ENCODE measurements at regions not wholly inside any gene's neighbourhood (a gene's known extent, or its start where the extent isn't known, plus 50 kb on each side); places are given as distances from the start of the nearest gene placed in this dataset.
"Not testable (repeated sequence)": the region's sequence is repeated elsewhere in the genome, so short reads cannot be mapped to it uniquely, and the experiment has no call there.

- Histone ChIP-seq H3K27me3 (ENCODE audit: low read length) (no peaks in the 10 kb centered on the region), H3K4me2 (ENCODE audit: low read depth, low read length, poor library complexity, severe bottlenecking) (no peak overlapping the region), H3K9me3 (ENCODE audit: low read length) (peaks cover 8% of the 10 kb centered on the region; the same call in 1 of the 2 replicates), H3K27ac (ENCODE audit: low read length) (no peak overlapping the region), H3K4me3 (ENCODE audit: low read length) (no peak overlapping the region), H3K9me2 (replicated peaks; ENCODE audit: insufficient read depth, low read length) (no peaks in the 10 kb centered on the region), H2AFZ (ENCODE audit: low read length) (no peak overlapping the region), H3K79me2 (ENCODE audit: low read length) (no peaks in the 10 kb centered on the region), H3K4me1 (ENCODE audit: low read length) (no peaks in the 10 kb centered on the region), H3K9ac (ENCODE audit: low read length) (no peak overlapping the region), H4K20me1 (ENCODE audit: insufficient read depth, low read depth, low read length) (no peaks in the 10 kb centered on the region), H3K36me3 (ENCODE audit: insufficient read depth, low read length) (no peaks in the 10 kb centered on the region)
- no peak for DNase-seq
Measured at GRCh38 chr12:73841963-73842362, 695.7 kb upstream of the ATXN7L3B start.

GRCh38 chr12:73863546-73863945, 674.1 kb upstream of the ATXN7L3B start:
- no peaks in the 10 kb centered on the region; the same call in none of the 2 replicates for H3K9me3 ChIP-seq (ENCODE audit: low read length)
- no peaks in the 10 kb centered on the region for H3K9me2 ChIP-seq (replicated peaks; ENCODE audit: insufficient read depth, low read length)
- DNase-seq: no peak
- no peak overlapping the region for H3K4me3 ChIP-seq (ENCODE audit: low read length)
- H2AFZ ChIP-seq (ENCODE audit: low read length): no peak overlapping the region
- no peaks in the 10 kb centered on the region for H3K4me1 ChIP-seq (ENCODE audit: low read length)
- no peak overlapping the region for H3K27ac ChIP-seq (ENCODE audit: low read length)
- no peaks in the 10 kb centered on the region for H3K36me3 ChIP-seq (ENCODE audit: insufficient read depth, low read length)
- no peak overlapping the region for H3K9ac ChIP-seq (ENCODE audit: low read length)
- no peaks in the 10 kb centered on the region for H3K27me3 ChIP-seq (ENCODE audit: low read length)
- H4K20me1 ChIP-seq (ENCODE audit: insufficient read depth, low read depth, low read length): no peaks in the 10 kb centered on the region
- H3K4me2 ChIP-seq (ENCODE audit: low read depth, low read length, poor library complexity, severe bottlenecking): no peak overlapping the region
- H3K79me2 ChIP-seq (ENCODE audit: low read length): no peaks in the 10 kb centered on the region

GRCh38 chr12:73867147-73867546, 670.5 kb upstream of the ATXN7L3B start:
- H3K27ac ChIP-seq (ENCODE audit: low read length): no peak overlapping the region
- no peak for DNase-seq
- no peak overlapping the region for H2AFZ ChIP-seq (ENCODE audit: low read length)

GRCh38 chr12:73877291-73877690, 660.3 kb upstream of the ATXN7L3B start:
- not testable (repeated sequence) for H3K4me1 ChIP-seq (ENCODE audit: low read length); H3K27ac ChIP-seq (ENCODE audit: low read length); H3K27me3 ChIP-seq (ENCODE audit: low read length); H3K4me3 ChIP-seq (ENCODE audit: low read length); H3K79me2 ChIP-seq (ENCODE audit: low read length); H4K20me1 ChIP-seq (ENCODE audit: insufficient read depth, low read depth, low read length); DNase-seq; H3K9me3 ChIP-seq (ENCODE audit: low read length); H2AFZ ChIP-seq (ENCODE audit: low read length); H3K4me2 ChIP-seq (ENCODE audit: low read depth, low read length, poor library complexity, severe bottlenecking); H3K36me3 ChIP-seq (ENCODE audit: insufficient read depth, low read length); H3K9me2 ChIP-seq (replicated peaks; ENCODE audit: insufficient read depth, low read length); H3K9ac ChIP-seq (ENCODE audit: low read length)

More at GRCh38 chr12:73867147-73867546, 670.5 kb upstream of the ATXN7L3B start:
- Histone ChIP-seq H3K79me2 (ENCODE audit: low read length) (no peaks in the 10 kb centered on the region), H3K27me3 (ENCODE audit: low read length) (no peaks in the 10 kb centered on the region), H4K20me1 (ENCODE audit: insufficient read depth, low read depth, low read length) (no peaks in the 10 kb centered on the region), H3K9me3 (ENCODE audit: low read length) (no peaks in the 10 kb centered on the region), H3K9ac (ENCODE audit: low read length) (no peak overlapping the region), H3K9me2 (replicated peaks; ENCODE audit: insufficient read depth, low read length) (no peaks in the 10 kb centered on the region), H3K36me3 (ENCODE audit: insufficient read depth, low read length) (no peaks in the 10 kb centered on the region), H3K4me3 (ENCODE audit: low read length) (no peak overlapping the region), H3K4me2 (ENCODE audit: low read depth, low read length, poor library complexity, severe bottlenecking) (no peak overlapping the region), H3K4me1 (ENCODE audit: low read length) (no peaks in the 10 kb centered on the region)

- H3K27ac ChIP-seq (ENCODE audit: low read length): no peak overlapping the region
- no peak overlapping the region for H3K4me3 ChIP-seq (ENCODE audit: low read length)
- no peaks in the 10 kb centered on the region for H3K36me3 ChIP-seq (ENCODE audit: insufficient read depth, low read length)
- no peaks in the 10 kb centered on the region for H3K4me1 ChIP-seq (ENCODE audit: low read length)
- no peak overlapping the region for H3K4me2 ChIP-seq (ENCODE audit: low read depth, low read length, poor library complexity, severe bottlenecking)
- no peak overlapping the region for H2AFZ ChIP-seq (ENCODE audit: low read length)
- H3K9me2 ChIP-seq (replicated peaks; ENCODE audit: insufficient read depth, low read length): no peaks in the 10 kb centered on the region
- H3K9me3 ChIP-seq (ENCODE audit: low read length): no peaks in the 10 kb centered on the region; the same call in 1 of the 2 replicates
- no peaks in the 10 kb centered on the region for H4K20me1 ChIP-seq (ENCODE audit: insufficient read depth, low read depth, low read length)
- no peaks in the 10 kb centered on the region for H3K27me3 ChIP-seq (ENCODE audit: low read length)
- no peaks in the 10 kb centered on the region for H3K79me2 ChIP-seq (ENCODE audit: low read length)
- no peak for DNase-seq
- H3K9ac ChIP-seq (ENCODE audit: low read length): no peak overlapping the region
Measured at GRCh38 chr12:73892201-73892600, 645.4 kb upstream of the ATXN7L3B start.

GRCh38 chr12:73898645-73899044, 639.0 kb upstream of the ATXN7L3B start:
- Histone ChIP-seq H3K36me3 (ENCODE audit: insufficient read depth, low read length) (no peaks in the 10 kb centered on the region), H3K9me3 (ENCODE audit: low read length) (no peaks in the 10 kb centered on the region; the same call in 1 of the 2 replicates), H3K27ac (ENCODE audit: low read length) (no peak overlapping the region), H3K4me3 (ENCODE audit: low read length) (no peak overlapping the region), H3K4me2 (ENCODE audit: low read depth, low read length, poor library complexity, severe bottlenecking) (no peak overlapping the region), H3K4me1 (ENCODE audit: low read length) (no peaks in the 10 kb centered on the region), H3K79me2 (ENCODE audit: low read length) (no peaks in the 10 kb centered on the region), H3K27me3 (ENCODE audit: low read length) (no peaks in the 10 kb centered on the region), H2AFZ (ENCODE audit: low read length) (no peak overlapping the region), H3K9ac (ENCODE audit: low read length) (no peak overlapping the region), H4K20me1 (ENCODE audit: insufficient read depth, low read depth, low read length) (no peaks in the 10 kb centered on the region), H3K9me2 (replicated peaks; ENCODE audit: insufficient read depth, low read length) (no peaks in the 10 kb centered on the region)
- DNase-seq: no peak

- no peaks in the 10 kb centered on the region for H4K20me1 ChIP-seq (ENCODE audit: insufficient read depth, low read depth, low read length)
- no peaks in the 10 kb centered on the region for H3K79me2 ChIP-seq (ENCODE audit: low read length)
- no peaks in the 10 kb centered on the region for H3K27me3 ChIP-seq (ENCODE audit: low read length)
- DNase-seq: no peak
- H3K36me3 ChIP-seq (ENCODE audit: insufficient read depth, low read length): no peaks in the 10 kb centered on the region
- H3K4me1 ChIP-seq (ENCODE audit: low read length): no peaks in the 10 kb centered on the region
- H3K9me3 ChIP-seq (ENCODE audit: low read length): no peaks in the 10 kb centered on the region; the same call in 1 of the 2 replicates
- no peak overlapping the region for H2AFZ ChIP-seq (ENCODE audit: low read length)
- H3K27ac ChIP-seq (ENCODE audit: low read length): no peak overlapping the region
- H3K4me2 ChIP-seq (ENCODE audit: low read depth, low read length, poor library complexity, severe bottlenecking): no peak overlapping the region
- no peak overlapping the region for H3K9ac ChIP-seq (ENCODE audit: low read length)
- H3K4me3 ChIP-seq (ENCODE audit: low read length): no peak overlapping the region
- no peaks in the 10 kb centered on the region for H3K9me2 ChIP-seq (replicated peaks; ENCODE audit: insufficient read depth, low read length)
Measured at GRCh38 chr12:73902260-73902659, 635.4 kb upstream of the ATXN7L3B start.

GRCh38 chr12:73906757-73907156, 630.9 kb upstream of the ATXN7L3B start:
- Histone ChIP-seq H3K4me3 (ENCODE audit: low read length) (no peak overlapping the region), H3K4me1 (ENCODE audit: low read length) (no peaks in the 10 kb centered on the region), H3K79me2 (ENCODE audit: low read length) (no peaks in the 10 kb centered on the region), H3K9ac (ENCODE audit: low read length) (no peak overlapping the region), H2AFZ (ENCODE audit: low read length) (no peak overlapping the region), H4K20me1 (ENCODE audit: insufficient read depth, low read depth, low read length) (no peaks in the 10 kb centered on the region), H3K36me3 (ENCODE audit: insufficient read depth, low read length) (no peaks in the 10 kb centered on the region), H3K9me3 (ENCODE audit: low read length) (peaks cover 2% of the 10 kb centered on the region; the same call in 1 of the 2 replicates), H3K4me2 (ENCODE audit: low read depth, low read length, poor library complexity, severe bottlenecking) (no peak overlapping the region), H3K27me3 (ENCODE audit: low read length) (no peaks in the 10 kb centered on the region), H3K9me2 (replicated peaks; ENCODE audit: insufficient read depth, low read length) (no peaks in the 10 kb centered on the region), H3K27ac (ENCODE audit: low read length) (no peak overlapping the region)
- no peak for DNase-seq

- H3K9me3 ChIP-seq (ENCODE audit: low read length): no peaks in the 10 kb centered on the region
- H3K9me2 ChIP-seq (replicated peaks; ENCODE audit: insufficient read depth, low read length): no peaks in the 10 kb centered on the region
- H2AFZ ChIP-seq (ENCODE audit: low read length): no peak overlapping the region
- no peaks in the 10 kb centered on the region for H3K27me3 ChIP-seq (ENCODE audit: low read length)
- no peak for DNase-seq
- H3K4me2 ChIP-seq (ENCODE audit: low read depth, low read length, poor library complexity, severe bottlenecking): no peak overlapping the region
- no peaks in the 10 kb centered on the region for H3K4me1 ChIP-seq (ENCODE audit: low read length)
- no peaks in the 10 kb centered on the region for H3K79me2 ChIP-seq (ENCODE audit: low read length)
- no peak overlapping the region for H3K9ac ChIP-seq (ENCODE audit: low read length)
- H3K36me3 ChIP-seq (ENCODE audit: insufficient read depth, low read length): no peaks in the 10 kb centered on the region
- H3K27ac ChIP-seq (ENCODE audit: low read length): no peak overlapping the region
- H4K20me1 ChIP-seq (ENCODE audit: insufficient read depth, low read depth, low read length): no peaks in the 10 kb centered on the region
- H3K4me3 ChIP-seq (ENCODE audit: low read length): no peak overlapping the region
Measured at GRCh38 chr12:73935817-73936216, 601.8 kb upstream of the ATXN7L3B start.
